Astrocyte (in vitro differentiated cells and primary cell): ENCODE measurements at regions not wholly inside any gene's neighbourhood (a gene's known extent, or its start where the extent isn't known, plus 50 kb on each side); places are given as distances from the start of the nearest gene placed in this dataset.

ENCODE experiments used
- EZH2 ChIP-seq: IDR thresholded peaks from 2 replicates; pipeline ENCODE4 v1.6.1; 2012; ENCODE audit warnings: mild to moderate bottlenecking, low read length, inconsistent platforms; ENCODE audit not compliant: insufficient read depth
- TF ChIP-seq, protein P1 (sequence below): IDR thresholded peaks from 2 replicates; pipeline ENCODE4 v1.5.1; 2011; ENCODE audit warnings: low read depth, mild to moderate bottlenecking, inconsistent platforms, low read length, moderate library complexity; ENCODE audit not compliant: insufficient read depth

DNA sequence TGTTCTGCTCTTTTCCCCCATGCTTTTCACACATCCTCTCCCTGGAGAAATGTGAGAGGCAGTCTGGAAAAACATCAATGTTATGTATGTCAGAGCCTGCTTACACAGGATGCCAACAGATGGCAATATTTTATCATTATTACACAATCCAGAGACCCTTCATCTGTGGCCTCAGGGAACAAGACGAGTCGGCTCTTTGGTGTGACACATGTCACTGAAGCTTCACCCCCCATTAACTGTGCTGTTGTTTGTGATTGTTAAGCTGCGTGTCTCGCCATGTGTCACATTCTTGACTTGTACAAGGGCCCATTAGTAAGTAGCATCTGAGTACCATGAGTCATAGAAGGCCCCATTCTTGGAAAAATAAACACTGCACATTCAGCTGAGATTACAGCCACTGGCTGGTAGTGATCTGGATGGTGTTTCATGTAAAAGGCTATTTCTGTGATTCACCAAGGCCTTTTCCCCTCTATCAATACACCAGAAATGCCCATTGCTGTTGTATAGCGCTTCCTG lies 682.1 kb upstream of the SOX9 start:
- TF ChIP-seq EZH2: no peak
- TF ChIP-seq, protein P1, sequence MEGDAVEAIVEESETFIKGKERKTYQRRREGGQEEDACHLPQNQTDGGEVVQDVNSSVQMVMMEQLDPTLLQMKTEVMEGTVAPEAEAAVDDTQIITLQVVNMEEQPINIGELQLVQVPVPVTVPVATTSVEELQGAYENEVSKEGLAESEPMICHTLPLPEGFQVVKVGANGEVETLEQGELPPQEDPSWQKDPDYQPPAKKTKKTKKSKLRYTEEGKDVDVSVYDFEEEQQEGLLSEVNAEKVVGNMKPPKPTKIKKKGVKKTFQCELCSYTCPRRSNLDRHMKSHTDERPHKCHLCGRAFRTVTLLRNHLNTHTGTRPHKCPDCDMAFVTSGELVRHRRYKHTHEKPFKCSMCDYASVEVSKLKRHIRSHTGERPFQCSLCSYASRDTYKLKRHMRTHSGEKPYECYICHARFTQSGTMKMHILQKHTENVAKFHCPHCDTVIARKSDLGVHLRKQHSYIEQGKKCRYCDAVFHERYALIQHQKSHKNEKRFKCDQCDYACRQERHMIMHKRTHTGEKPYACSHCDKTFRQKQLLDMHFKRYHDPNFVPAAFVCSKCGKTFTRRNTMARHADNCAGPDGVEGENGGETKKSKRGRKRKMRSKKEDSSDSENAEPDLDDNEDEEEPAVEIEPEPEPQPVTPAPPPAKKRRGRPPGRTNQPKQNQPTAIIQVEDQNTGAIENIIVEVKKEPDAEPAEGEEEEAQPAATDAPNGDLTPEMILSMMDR: no peak
